Endothelial cell of umbilical vein (primary cell): ENCODE measurements at regions not wholly inside any gene's neighbourhood (a gene's known extent, or its start where the extent isn't known, plus 50 kb on each side); places are given as distances from the start of the nearest gene placed in this dataset.

Source experiments
- BruUV-seq: library from RNA; stranded (reverse); fragments of 400-500 nt; replicated peaks from 2 replicates; lab custom pipeline; 2021; lab: Mats Ljungman, UMichigan
- CTCF ChIA-PET: fragments of 300-600, 350-600 bp; sonication (Branson Sonifier 250); formaldehyde crosslinking; loops from one replicate; lab custom pipeline; 2021; ENCODE audit warnings: antibody characterized with exemption, inconsistent platforms; lab: Charles Lee
- POLR2A ChIA-PET: fragments of 300-600, 350-600 bp; sonication (Branson Sonifier 250); formaldehyde crosslinking; loops from one replicate; lab custom pipeline; 2021; ENCODE audit warnings: antibody characterized with exemption, inconsistent platforms; lab: Charles Lee
- DNase-seq: peaks from one replicate; pipeline ENCODE4 v3.0.0-alpha.2; 2011; ENCODE audit warnings: low read depth, low spot score
- FAIRE-seq: peaks from 2 replicates; lab custom pipeline; 2011; peaks lifted over from hg19 to GRCh38; lab: Jason Lieb, UNC
- H2AFZ ChIP-seq: 2 replicates; pipeline ENCODE4 v1.6.0; 2012; ENCODE audit warnings: low read depth, low read length, control low read depth, inconsistent platforms
- H3K27ac ChIP-seq: 2 replicates; pipeline ENCODE4 v1.5.1; 2011; ENCODE audit warnings: low read depth, mild to moderate bottlenecking, control low read depth, low read length, moderate library complexity; ENCODE audit not compliant: insufficient read depth
- H3K27me3 ChIP-seq, 2 experiments: 2 replicates each; pipeline versions ENCODE4 v1.6.0 to v1.6.1; 2011; ENCODE audit warnings: low read length in 2 of 2, mixed read lengths in 1 of 2; ENCODE audit not compliant: control insufficient read depth in 2 of 2, insufficient read depth in 2 of 2
- H3K36me3 ChIP-seq, 2 experiments: 2 replicates in 1 of 2; 3 replicates in 1 of 2; pipeline ENCODE4 v1.5.1; 2011; ENCODE audit warnings: low read length in 2 of 2, mild to moderate bottlenecking in 1 of 2, moderate library complexity in 1 of 2; ENCODE audit not compliant: control insufficient read depth in 2 of 2, insufficient read depth in 2 of 2; ENCODE audit errors: extremely low read depth in 1 of 2
- H3K4me1 ChIP-seq: 3 replicates; pipeline ENCODE4 v1.5.1; 2011; ENCODE audit warnings: mild to moderate bottlenecking, low read length; ENCODE audit not compliant: control insufficient read depth, insufficient read depth; ENCODE audit errors: extremely low read depth
- H3K4me2 ChIP-seq: 2 replicates; pipeline ENCODE4 v1.6.1; 2011; ENCODE audit warnings: low read length, control low read depth, mixed read lengths; ENCODE audit not compliant: insufficient read depth
- H3K4me3 ChIP-seq, 3 experiments: fragments of 200-600 bp in 1 of 3; sonication (generic), shearing (Covaris generic) in 1 of 3; replicated peaks in 1 of 3; 2 replicates each; pipeline ENCODE4 v1.5.1; 2011 to 2016; ENCODE audit warnings: control low read depth in 3 of 3, low read length in 3 of 3, mild to moderate bottlenecking in 2 of 3, inconsistent platforms in 1 of 3, low read depth in 1 of 3, moderate library complexity in 1 of 3; ENCODE audit not compliant: insufficient read depth in 1 of 3
- H3K79me2 ChIP-seq: 2 replicates; pipeline ENCODE4 v1.6.0; 2012; ENCODE audit warnings: low read length, inconsistent platforms; ENCODE audit not compliant: control insufficient read depth, insufficient read depth
- H3K9ac ChIP-seq: replicated peaks from 2 replicates; pipeline ENCODE3; 2011; ENCODE audit warnings: low read length, control low read depth; ENCODE audit not compliant: insufficient read depth; ENCODE audit errors: extremely low read depth
- H3K9me1 ChIP-seq: replicated peaks from 3 replicates; pipeline ENCODE4 v1.6.0; 2011; ENCODE audit warnings: mild to moderate bottlenecking, low read length; ENCODE audit not compliant: control insufficient read depth, insufficient read depth; ENCODE audit errors: extremely low read depth
- H3K9me3 ChIP-seq: replicated peaks from 2 replicates; pipeline ENCODE4 v1.5.1; 2012; ENCODE audit warnings: low read length, inconsistent platforms; ENCODE audit not compliant: control insufficient read depth, insufficient read depth
- H4K20me1 ChIP-seq: replicated peaks from 2 replicates; pipeline ENCODE3; 2011; ENCODE audit warnings: mild to moderate bottlenecking, low read length; ENCODE audit not compliant: control insufficient read depth, insufficient read depth; ENCODE audit errors: extremely low read depth
- FOS ChIP-seq: IDR thresholded peaks from 2 replicates; pipeline ENCODE4 v1.6.1; 2011; ENCODE audit warnings: mild to moderate bottlenecking, low read length, moderate library complexity, borderline replicate concordance; ENCODE audit not compliant: insufficient read depth
- GATA2 ChIP-seq: IDR thresholded peaks from 2 replicates; pipeline ENCODE4 v1.7.0; 2011; ENCODE audit warnings: low read depth, mild to moderate bottlenecking, moderate library complexity, mixed read lengths, low read length; ENCODE audit not compliant: insufficient read length, insufficient read depth
- JUN ChIP-seq: IDR thresholded peaks from 2 replicates; pipeline ENCODE4 v1.6.1; 2011; ENCODE audit warnings: borderline replicate concordance, low read depth; ENCODE audit not compliant: insufficient read length, insufficient read depth
- MYC ChIP-seq: IDR thresholded peaks from one replicate; pipeline ENCODE4 v1.6.1; 2011; ENCODE audit warnings: mild to moderate bottlenecking, low read depth, low read length
- POLR2A ChIP-seq: IDR thresholded peaks from 2 replicates; pipeline ENCODE4 v1.6.1; 2012; ENCODE audit warnings: low read depth, mild to moderate bottlenecking, control low read depth, low read length
- POLR2AphosphoS5 ChIP-seq: IDR thresholded peaks from 2 replicates; pipeline ENCODE4 v1.6.1; 2012; ENCODE audit warnings: low read depth, mild to moderate bottlenecking, control low read depth, low read length, moderate library complexity; ENCODE audit not compliant: insufficient read depth
- dilution Hi-C: fragments of 300-500 bp; cut with MboI; formaldehyde crosslinking; loops from one replicate; pipeline ENCODE4 v1.15.0; 2019; ENCODE audit warnings: low sequenced_read_pairs; ENCODE audit not compliant: extremely low pct_ligation_motif_present
- intact Hi-C: fragments of 100-400 bp; cut with micrococcal nuclease; formaldehyde crosslinking; loops from one replicate; pipeline ENCODE4 v1.10.0; 2022
- TF ChIP-seq, protein P1 (sequence below): IDR thresholded peaks from 2 replicates; pipeline ENCODE4 v1.6.1; 2011; ENCODE audit not compliant: insufficient read depth, insufficient read length
- TF ChIP-seq, protein P2 (sequence below), 2 donors: IDR thresholded peaks; 1 replicate in 1 of 2; 2 replicates in 1 of 2; pipeline ENCODE4 v1.5.1; 2011; ENCODE audit warnings: low read length in 2 of 2, mild to moderate bottlenecking in 2 of 2, moderate library complexity in 2 of 2, control low read depth in 1 of 2, inconsistent platforms in 1 of 2, low read depth in 1 of 2; ENCODE audit not compliant: insufficient read depth in 1 of 2; ENCODE audit errors: extremely low read depth in 1 of 2

- CTCF ChIA-PET: interaction anchor here (0.7 kb wide), 1 partner anchor 9 kb away, joined by 3 read pairs; no protein-coding TSS in a partner anchor
- dilution Hi-C loops: no loop called here
- POLR2A ChIA-PET: no interaction called here
- Histone ChIP-seq H3K9ac (no peak overlapping the region), H3K27me3 (no peaks in the 10 kb centered on the region), H3K79me2 (no peaks in the 10 kb centered on the region), H3K4me3 (no peak overlapping the region), H3K9me1 (no peaks in the 10 kb centered on the region), H4K20me1 (no peaks in the 10 kb centered on the region), H3K4me2 (no peak overlapping the region), H2AFZ (no peak overlapping the region), H3K36me3 (no peaks in the 10 kb centered on the region), H3K9me3 (no peaks in the 10 kb centered on the region), H3K4me1 (no peaks in the 10 kb centered on the region), H3K27ac (no peak overlapping the region)
- TF ChIP-seq FOS (no peak), GATA2 (no peak), POLR2AphosphoS5 (no peak), JUN (no peak), POLR2A (no peak), MYC (no peak)
- TF ChIP-seq, protein P1, sequence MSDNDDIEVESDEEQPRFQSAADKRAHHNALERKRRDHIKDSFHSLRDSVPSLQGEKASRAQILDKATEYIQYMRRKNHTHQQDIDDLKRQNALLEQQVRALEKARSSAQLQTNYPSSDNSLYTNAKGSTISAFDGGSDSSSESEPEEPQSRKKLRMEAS: no peak
- TF ChIP-seq, protein P2, sequence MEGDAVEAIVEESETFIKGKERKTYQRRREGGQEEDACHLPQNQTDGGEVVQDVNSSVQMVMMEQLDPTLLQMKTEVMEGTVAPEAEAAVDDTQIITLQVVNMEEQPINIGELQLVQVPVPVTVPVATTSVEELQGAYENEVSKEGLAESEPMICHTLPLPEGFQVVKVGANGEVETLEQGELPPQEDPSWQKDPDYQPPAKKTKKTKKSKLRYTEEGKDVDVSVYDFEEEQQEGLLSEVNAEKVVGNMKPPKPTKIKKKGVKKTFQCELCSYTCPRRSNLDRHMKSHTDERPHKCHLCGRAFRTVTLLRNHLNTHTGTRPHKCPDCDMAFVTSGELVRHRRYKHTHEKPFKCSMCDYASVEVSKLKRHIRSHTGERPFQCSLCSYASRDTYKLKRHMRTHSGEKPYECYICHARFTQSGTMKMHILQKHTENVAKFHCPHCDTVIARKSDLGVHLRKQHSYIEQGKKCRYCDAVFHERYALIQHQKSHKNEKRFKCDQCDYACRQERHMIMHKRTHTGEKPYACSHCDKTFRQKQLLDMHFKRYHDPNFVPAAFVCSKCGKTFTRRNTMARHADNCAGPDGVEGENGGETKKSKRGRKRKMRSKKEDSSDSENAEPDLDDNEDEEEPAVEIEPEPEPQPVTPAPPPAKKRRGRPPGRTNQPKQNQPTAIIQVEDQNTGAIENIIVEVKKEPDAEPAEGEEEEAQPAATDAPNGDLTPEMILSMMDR (IDR thresholded peaks at IDR 0.05; ENCODE audit: extremely low read depth in 1 of 2, insufficient read depth in 1 of 2, low read depth in 1 of 2, low read length in 2 of 2): no peak
- BruUV-seq: no TSS peak
- no peak for FAIRE-seq
- intact Hi-C loops: no loop called here
- DNase-seq: no peak
These were observed 93.6 kb upstream of the CPEB2 start for GRCh38 chr4:14908635-14909034.
